GM19452 (cell line): ENCODE measurements at regions not wholly inside any gene's neighbourhood (a gene's known extent, or its start where the extent isn't known, plus 50 kb on each side); places are given as distances from the start of the nearest gene placed in this dataset.
"Not testable (repeated sequence)": the region's sequence is repeated elsewhere in the genome, so short reads cannot be mapped to it uniquely, and the experiment has no call there.

Experiments
- ATAC-seq: cut with Tn5 transposase; IDR thresholded peaks from one replicate; pipeline ENCODE4 v1.9.1; 2021; ENCODE audit not compliant: unreplicated experiment

DNA sequence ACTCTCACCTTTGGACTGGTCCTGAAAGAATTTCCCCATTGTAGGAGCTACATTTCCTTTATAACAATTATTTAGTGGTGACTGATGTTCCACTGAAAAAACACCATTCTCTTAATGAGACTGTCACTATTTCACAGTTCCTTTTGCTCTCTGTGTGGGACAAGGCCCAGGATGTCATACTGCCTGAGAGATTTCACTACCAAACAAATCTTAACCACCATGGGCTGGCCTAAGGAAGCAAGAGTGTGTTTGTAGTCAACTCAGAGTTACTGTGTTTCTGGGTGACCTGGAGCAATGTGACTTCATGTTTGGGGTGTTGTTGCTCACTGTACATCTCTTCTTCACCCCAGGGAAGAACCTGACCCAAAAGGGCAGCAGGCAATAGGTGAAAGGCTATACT is 50.1 kb upstream of the ZNF608 start:
- no peak for ATAC-seq

DNA sequence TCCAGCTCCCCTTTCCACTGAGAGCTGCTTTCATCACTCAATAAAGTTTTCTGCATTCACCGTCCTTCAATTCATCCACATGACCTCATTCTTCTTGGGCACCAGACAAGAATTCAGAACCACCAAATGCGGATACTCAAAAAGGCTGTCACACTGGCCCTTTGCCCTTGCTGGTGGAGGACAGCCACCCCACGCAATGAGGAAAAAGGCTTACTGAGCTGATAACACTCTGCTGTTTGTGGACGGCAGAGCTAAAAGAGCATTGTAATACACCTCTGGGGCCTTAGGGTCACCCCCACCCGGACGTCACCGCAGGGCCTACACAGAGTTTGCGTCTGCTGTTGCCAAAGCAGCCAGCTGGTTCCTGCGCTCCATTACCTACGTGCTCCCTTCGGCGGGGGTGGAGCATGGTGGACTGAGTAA is 51.2 kb upstream of the ZNF608 start:
- ATAC-seq = no peak

DNA sequence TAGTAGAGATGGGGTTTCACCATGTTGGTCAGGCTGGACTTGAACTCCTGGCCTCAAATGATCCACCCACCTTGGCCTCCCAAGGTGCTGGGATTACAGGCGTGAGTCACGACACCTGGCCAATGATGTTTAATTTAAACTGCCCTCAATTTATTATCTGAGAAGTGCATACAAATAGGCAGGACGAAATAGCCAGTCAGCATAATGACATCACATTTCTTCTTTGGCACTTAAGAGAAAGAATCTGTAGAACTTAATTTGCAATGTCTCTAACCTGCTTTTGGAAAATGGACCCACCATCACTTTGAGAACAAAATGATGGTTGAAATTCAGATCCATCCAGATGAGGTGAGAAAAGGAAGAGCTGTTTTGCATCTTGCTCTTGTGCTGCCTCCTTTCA is 52.5 kb upstream of the ZNF608 start:
- ATAC-seq = no peak

DNA sequence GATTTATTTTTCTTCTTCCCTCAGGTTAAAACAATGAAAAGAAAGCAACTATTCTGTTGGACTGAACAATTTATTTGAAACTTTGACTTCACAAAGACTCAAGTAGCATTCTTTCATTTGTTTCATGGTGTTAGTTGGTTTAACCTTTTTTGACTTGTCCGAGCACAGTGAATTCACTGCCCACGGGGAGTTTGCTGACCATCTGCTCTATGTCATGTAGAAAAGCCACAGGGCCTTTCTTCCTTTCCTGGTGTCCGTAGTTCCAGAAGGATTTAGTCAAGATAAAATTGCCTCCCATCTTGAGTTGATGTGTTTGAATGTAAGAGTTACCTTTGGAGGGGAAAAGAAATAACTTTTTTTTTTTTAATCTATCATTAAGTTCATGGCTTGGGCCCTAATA is 55.1 kb upstream of the ZNF608 start:
- ATAC-seq = no peak

DNA sequence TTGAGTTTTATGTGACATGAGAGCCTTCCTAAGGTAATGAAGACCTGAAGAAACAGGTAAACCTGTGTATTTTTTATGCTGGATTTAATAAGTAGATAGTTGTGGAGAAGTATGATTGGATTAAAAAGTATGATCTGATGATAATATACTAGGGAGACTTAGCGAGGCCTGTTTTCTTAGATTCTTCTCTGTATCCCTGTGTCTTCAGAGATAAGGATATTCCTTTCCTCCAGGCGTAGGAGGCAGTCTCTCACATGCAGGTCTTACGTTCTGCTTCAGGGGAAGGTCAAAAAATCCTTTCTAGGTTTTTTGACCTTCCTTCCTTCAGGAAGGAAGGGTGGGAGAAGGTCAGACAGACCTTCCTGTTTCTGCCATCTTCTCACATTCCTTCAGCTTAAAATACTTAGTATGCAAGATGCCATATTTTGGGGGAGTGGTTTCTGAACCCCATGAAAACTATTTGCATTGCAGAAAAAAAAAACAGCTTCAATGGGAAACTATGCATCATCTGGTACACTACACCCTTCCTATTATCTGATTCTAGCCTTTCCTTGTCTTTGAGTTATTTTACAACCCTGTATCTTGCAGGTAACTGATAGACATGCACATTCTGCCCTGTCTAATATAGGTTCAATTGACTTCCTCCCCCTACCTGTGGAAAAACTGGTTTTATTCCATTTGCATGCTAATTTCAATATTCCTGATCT is 57.3 kb upstream of the ZNF608 start:
- ATAC-seq = no peak

DNA sequence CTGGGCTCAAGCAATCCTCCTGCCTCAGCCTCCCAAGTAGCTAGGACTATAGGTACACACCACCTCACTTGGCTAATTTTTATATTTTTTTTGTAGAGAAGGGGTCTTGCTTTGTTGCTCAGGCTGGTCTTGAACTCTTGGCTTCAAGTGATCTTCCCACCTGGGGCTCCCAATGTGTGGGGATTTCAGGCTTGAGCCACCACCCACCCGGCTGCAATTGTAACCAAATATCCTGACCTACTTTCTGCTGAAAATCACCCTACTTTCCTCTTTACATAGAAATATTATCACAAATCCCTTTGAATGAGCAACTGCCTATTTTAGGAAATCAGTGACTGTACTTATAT is 59.6 kb upstream of the ZNF608 start:
- ATAC-seq = no peak

DNA sequence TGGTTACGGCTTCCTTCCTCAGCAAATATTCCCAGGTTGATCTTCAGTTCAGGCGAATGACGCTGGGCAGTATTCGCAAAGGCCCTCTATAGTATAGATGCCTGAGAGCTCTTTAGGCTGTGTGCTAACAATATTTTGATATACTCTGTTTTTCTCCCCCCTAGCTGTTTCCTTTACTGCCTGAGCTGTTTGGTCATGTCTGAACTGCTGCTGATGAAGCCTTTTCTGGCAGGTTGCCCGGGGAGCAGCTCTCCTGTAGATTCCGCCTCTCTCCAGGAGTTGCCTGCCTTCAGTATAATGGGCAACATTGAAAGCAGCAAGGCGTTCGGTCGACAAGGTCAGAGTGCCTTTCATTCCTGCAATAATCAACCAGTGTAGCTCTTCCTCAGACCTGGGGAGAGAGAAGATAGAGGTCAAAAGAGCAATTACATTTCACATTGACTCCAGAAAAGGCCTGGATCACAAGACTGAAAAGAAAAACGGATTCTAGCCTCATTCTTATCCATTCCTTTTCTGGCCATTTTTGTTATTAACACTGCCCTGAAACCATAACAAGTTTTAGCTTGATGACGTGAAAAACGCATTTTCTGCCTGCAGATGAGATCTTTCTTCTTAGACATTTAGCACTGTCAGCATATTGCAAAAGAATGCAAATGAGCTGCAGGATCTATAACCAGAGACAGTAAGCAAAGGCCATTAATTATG is 60.1 kb upstream of the ZNF608 start:
- ATAC-seq = no peak

DNA sequence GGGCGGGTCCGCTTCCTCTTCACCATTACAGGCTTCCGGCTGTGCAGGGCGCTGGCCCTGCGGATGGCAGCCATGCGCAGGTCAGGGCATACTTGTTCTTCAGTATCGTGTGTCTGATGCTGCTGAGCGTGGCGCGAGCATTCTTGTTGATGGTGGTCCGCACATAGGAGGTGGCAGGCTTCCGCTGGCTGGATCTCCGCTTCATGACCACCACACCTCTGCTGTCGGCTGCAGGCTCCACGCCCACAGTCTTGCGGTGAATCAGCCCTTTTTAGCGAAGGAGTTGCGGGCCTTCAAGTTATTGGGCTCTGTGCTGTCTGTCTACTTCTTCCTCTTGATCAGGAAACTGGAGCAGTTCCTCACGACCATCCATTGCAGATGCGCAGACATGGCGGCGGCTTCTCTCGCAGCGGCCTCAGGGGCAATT is 62.4 kb upstream of the ZNF608 start:
- no peak for ATAC-seq

DNA sequence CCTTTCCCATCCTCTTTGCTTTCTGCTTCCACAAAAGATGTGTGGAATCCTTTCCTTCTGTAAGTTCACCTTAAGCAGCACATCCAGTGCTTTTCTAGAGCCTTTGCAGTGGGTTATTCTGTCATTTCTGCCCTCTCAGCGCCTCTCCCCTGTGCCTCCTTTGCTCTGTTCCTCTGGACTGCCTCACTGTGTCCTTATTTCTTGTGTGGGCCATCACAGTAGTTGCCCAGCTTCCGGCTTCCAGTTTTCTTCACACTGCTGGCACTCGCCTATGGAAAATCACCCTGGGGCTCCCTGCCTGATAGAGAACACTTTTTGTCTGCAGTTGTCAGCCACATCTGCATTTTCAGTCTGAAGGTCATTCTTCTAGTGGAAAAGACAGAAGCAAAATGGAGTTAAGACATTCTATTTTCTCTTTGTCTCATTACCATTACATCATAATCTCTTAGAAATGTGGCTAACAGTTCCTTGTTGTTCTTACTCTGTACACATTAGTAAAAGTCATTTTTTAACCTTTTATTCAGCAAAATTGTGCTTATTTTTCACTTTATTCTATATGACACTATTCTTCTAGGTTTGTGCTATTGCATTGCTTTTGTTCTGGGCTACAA is 64.1 kb upstream of the ZNF608 start:
- ATAC-seq = no peak

DNA sequence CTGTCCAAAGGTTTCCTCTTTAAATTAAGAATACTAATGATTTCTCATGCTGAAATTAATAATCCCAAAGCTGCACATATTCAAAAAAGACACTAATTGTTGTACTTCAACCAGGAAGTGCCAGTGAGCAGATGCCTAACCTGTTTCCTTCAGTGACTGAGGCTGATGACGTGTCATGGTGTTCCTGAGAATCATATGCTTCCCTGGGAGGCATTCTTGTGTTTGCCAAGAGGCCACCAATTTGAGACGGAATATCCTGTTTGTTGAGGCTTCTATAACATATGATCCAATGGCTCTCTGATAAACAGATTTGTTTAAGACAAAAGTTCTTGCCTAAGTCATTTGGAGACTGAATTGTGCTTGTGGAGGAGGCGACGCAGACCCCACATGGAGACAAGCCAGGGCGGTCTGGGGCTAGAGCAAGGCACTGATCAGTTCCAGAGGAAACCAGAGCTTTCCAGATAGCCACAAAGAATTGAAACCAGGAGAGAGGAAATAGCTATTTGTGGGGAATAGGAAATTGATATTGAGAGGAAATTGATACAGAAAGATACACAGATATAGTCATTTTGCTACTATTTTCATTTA is 66.4 kb upstream of the ZNF608 start:
- ATAC-seq = no peak

DNA sequence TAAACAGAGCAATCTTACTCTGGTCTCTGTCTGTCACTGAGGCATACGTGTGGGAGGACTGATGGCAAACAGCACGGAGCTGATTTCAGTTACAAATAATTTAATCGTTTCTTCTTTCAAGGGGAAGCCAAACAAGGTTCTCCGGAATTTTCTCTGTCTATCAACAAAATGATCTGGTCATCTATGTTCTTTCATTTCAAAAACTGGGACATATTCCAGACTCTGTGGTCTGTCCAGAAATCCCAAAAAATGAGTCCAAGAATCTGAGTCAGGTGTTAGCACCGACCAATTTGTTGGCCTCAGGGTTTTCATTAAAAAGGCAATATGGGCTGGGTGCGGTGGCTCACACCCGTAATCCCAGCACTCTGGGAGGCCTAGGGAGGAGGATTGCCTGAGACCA is 69.9 kb upstream of the ZNF608 start:
- ATAC-seq = no peak

DNA sequence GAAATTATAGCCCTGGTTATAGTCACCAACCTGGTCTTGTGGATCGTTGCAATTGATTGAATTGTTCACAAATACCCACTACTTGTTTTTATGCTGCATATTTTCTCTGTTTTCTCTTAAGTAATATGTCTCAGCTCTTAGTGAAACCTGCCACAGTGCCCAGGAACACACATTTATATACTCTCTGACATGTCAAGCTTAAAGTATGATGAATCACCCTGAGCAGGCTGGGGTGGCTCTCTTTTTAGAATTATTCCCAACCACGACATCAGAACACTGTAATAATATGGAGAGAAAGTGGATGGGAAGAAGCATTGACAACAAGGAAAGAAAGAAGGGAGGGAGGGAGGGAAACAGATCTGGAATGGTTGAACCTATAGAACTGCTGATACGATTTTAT is 72.8 kb upstream of the ZNF608 start:
- no peak for ATAC-seq

DNA sequence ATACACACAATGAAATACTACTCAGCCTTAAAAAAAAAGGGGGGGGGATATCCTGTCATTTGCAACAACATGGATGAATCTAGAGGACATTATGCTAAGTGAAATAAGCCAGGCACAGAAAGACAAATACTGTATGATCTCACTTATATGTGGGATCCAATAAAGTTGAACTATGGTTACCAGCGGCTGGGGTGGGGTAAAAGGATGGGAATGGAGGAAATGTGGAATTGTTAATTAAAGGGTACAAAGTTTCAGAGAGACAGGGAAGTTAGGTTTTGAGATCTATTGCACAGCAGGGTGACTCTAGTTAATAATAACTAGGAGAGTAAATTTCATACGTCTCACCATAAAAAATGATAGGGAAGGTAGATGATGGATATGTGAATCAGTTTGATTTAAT is 76.2 kb upstream of the ZNF608 start:
- no peak for ATAC-seq

DNA sequence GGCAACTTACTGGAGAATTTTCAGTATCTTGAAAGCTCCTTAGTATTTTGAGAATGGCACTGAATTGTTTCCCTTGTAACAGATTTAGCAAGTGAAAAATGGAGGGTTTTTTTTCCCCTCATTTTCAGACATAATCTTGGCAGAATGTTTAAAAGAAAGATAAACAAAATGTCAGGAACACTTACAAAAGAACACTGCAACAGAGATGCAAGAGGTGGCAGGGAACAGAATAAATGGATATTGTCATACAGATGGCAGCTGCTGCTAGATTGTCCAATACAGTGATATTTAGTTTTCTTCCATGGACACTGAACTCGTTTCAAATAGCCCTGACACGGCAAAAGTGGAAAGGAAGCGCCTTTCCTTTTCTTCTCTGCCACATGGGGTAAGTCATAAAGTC is 76.9 kb upstream of the ZNF608 start:
- ATAC-seq = no peak

DNA sequence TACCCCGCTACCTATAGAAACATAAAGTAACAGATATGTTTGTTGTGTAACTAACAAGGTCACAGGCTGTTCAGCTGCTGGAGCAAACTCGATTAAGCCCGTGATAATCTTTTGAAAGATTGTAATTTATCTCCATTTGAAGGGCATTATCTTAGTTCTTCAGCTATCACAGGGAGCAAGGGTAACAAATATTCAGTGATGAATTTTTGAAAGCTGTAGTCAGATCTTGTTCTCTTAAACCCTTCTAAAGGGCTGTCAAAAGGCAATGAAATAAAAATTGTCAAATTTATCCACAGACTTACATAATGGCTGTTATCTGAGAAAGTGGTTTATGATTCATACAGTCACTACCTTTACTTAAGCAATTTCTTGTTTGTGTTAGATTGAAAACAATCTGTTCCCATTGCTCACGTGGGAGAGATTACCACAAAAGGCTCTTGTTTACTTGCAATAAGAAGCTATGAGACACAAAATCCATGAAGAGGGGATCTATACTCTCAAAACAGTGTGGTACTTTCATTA is 78.3 kb upstream of the ZNF608 start:
- no peak for ATAC-seq

DNA sequence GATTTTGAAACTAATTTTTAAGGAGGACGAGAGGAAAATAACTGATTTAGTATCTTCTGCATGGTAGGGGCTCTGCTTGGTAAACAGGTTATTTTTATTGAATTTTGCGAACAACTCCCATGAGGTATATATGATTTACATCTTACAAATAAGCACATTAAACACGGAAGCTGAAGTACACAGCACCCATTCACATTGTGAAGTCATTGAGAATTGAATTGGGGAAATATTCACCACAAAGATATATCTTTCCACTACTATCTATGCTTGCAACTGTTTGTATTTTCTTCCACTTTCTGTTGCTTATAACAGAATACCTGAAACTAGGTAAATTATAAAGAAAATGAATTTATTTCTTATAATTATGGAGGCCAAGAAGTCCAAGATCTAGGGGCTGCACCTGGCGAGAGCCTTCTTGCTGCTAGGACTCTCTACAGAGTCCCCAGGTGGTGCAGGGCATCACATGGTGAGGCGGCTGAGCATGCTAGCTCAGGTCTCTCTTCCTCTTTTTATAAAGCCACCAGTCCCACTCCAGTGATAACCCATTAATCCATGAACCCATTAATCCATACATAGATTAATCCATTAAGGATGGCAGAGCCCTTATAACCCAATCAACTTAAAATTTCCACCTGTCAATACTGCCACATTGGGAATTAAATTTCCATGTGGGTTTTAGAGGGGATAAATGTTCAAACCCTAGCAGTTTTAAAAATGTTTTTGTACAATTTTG is 79.0 kb upstream of the ZNF608 start:
- ATAC-seq = peak; percentile 90

DNA sequence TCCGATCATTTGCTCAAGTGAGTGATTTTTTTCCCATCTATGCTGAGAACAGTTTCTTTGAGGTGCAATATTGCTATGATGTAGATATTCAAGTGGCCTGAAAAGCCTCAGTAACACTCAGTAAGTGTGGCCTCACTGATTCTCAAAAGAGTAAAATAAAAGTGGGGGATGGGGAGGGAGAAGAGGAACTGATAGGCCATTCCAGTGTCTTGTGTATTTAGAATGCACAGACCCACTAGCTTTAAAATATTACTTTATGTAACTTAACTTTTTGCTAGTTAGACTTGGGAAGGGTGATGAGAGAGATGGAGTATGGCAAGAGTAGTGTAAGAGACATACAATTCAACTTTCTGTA is 79.5 kb upstream of the ZNF608 start:
- ATAC-seq = no peak

DNA sequence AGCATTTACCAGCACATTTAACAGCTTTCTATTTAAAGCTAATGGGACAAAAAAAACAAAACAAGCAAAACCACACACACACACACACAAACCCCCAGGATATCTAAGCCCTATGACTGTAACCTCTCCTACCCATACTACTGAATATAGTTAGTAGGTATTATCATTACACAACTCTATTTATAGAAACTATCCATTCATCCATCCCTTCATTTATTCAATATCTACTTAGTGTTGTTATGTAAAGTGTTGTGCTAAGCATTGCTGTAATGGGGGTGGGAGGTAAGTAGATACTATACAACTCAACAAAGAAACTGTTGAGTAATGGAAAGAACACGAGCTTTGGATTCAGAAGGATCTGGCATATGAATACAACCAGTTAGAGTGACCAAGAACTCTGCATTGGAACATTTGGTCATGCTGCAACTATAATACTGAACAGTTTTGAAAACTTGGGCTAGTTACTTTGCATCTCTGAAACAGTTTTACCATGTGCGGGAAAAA is 82.3 kb upstream of the ZNF608 start:
- ATAC-seq = no peak

DNA sequence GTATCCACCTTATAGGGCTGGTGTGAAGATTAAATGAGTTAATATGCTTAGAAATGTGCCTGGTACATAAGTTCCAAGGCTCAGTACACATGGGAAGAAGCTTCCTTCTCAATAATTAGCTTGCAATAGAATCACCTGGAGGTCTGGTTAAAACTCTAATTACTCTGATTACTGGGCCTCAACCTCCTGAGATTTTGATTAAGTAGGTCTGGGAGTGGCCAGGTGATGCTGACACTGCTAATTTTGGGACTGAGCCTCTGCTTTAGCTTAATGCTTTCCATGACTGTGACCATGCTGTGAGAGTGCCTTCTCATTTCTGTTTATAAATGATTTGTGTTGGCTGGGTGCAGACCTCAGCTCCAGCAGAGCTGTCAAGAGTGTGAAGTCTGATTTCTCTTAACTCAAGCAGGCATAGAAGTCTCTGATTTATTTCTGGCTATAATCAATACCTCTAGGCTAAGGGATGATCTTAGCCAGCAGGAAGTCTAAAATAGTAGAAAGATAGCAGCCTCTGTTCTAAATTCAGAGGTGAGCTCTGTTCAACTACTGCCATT is 85.3 kb upstream of the ZNF608 start:
- no peak for ATAC-seq

DNA sequence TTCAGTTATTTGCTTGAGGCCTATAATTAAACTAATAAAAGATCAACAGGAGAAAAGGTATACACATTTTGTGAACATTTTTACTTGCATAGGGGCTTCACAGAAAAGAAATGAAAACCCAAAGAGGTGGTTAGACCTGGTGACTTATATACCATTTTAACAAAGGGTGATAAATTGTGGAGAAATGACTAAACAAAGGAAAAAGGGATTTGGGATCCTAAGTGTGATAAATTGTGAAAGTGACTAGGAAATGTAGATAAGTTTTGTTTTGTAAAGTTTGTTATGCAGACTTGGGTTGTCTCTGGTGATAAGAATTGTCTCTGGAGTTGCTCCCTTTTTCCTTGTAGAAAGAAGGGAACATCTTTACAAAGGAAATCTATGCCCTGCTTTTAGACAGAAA is 86.1 kb upstream of the ZNF608 start:
- no peak for ATAC-seq

DNA sequence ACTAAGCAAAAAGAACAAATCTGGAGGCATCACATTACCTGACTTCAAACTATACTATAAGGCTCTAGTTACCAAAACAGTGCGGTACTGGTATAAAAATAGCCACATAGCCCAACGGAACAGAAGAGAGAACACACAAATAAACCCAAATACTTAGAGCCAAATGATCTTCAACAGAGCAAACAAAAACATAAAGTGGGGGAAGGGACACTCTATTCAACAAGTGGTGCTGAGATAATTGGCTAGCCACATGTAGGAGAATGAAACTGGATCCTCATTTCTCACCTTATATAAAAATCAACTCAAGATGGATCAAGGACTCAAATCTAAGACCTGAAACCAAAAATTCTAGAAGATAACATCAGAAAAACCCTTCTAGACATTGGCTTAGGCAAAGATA is 89.9 kb upstream of the ZNF608 start:
- ATAC-seq = not testable (repeated sequence)
